Common myeloid progenitor, CD34-positive (primary cell): ENCODE measurements at regions not wholly inside any gene's neighbourhood (a gene's known extent, or its start where the extent isn't known, plus 50 kb on each side); places are given as distances from the start of the nearest gene placed in this dataset.
A peak's percentile ranks its signal among the peaks of the same experiment; 100 is the strongest.

Experiments used
- CTCF ChIA-PET: fragments of 350-600 bp; sonication (Branson Sonifier 250); formaldehyde crosslinking; loops from one replicate; lab custom pipeline; 2021; ENCODE audit warnings: antibody characterized with exemption; lab: Charles Lee
- POLR2A ChIA-PET: fragments of 350-600 bp; sonication (Branson Sonifier 250); formaldehyde crosslinking; loops from one replicate; lab custom pipeline; 2021; ENCODE audit warnings: antibody characterized with exemption; lab: Charles Lee
- DNase-seq, 3 donors: peaks; one replicate each; pipeline versions ENCODE4 v3.0.0 to v3.0.0-alpha.2; 2013
- H3K27ac ChIP-seq, 2 experiments: 1 replicate in 1 of 2; 2 replicates in 1 of 2; pipeline ENCODE4 v1.7.0; 2013; ENCODE audit warnings: inconsistent platforms in 2 of 2, low read length in 2 of 2, mild to moderate bottlenecking in 2 of 2, low read depth in 1 of 2, moderate library complexity in 1 of 2; ENCODE audit not compliant: severe bottlenecking in 2 of 2, insufficient read depth in 1 of 2, poor library complexity in 1 of 2
- H3K27me3 ChIP-seq, 5 experiments: replicated peaks in 2 of 5; 1 replicate in 3 of 5; 2 replicates in 2 of 5; pipeline versions ENCODE4 v1.6.1 to v1.7.0; 2013; ENCODE audit warnings: low read length in 4 of 5, mild to moderate bottlenecking in 2 of 5, moderate library complexity in 2 of 5, inconsistent platforms in 1 of 5; ENCODE audit not compliant: insufficient read depth in 5 of 5, control insufficient read depth in 4 of 5
- H3K36me3 ChIP-seq, 4 experiments: 1 replicate in 2 of 4; 2 replicates in 2 of 4; pipeline versions ENCODE4 v1.6.1 to v1.7.0; 2013; ENCODE audit warnings: low read length in 3 of 4, control low read depth in 1 of 4, mild to moderate bottlenecking in 1 of 4; ENCODE audit not compliant: control insufficient read depth in 4 of 4, insufficient read depth in 4 of 4
- H3K4me1 ChIP-seq, 4 experiments: 1 replicate in 3 of 4; 2 replicates in 1 of 4; pipeline versions ENCODE4 v1.6.1 to v1.7.1; 2013; ENCODE audit warnings: low read length in 3 of 4, mild to moderate bottlenecking in 3 of 4, control low read depth in 1 of 4, inconsistent platforms in 1 of 4, moderate library complexity in 1 of 4; ENCODE audit not compliant: control insufficient read depth in 4 of 4, insufficient read depth in 4 of 4; ENCODE audit errors: control extremely low read depth in 1 of 4
- H3K4me3 ChIP-seq, 7 experiments: 1 replicate in 4 of 7; 2 replicates in 3 of 7; pipeline versions ENCODE4 v1.5.1 to v1.7.0; 2013; ENCODE audit warnings: mild to moderate bottlenecking in 7 of 7, low read length in 6 of 7, moderate library complexity in 6 of 7, inconsistent platforms in 2 of 7, low read depth in 2 of 7, control low read depth in 1 of 7; ENCODE audit not compliant: insufficient read depth in 4 of 7, control insufficient read depth in 1 of 7; ENCODE audit errors: extremely low read depth in 1 of 7
- H3K9me3 ChIP-seq, 5 experiments: 1 replicate in 4 of 5; 2 replicates in 1 of 5; pipeline versions ENCODE4 v1.6.1 to v1.7.1; 2013; ENCODE audit warnings: low read length in 4 of 5, mild to moderate bottlenecking in 2 of 5, inconsistent platforms in 1 of 5, low read depth in 1 of 5, moderate library complexity in 1 of 5; ENCODE audit not compliant: control insufficient read depth in 4 of 5, insufficient read depth in 2 of 5; ENCODE audit errors: control extremely low read depth in 1 of 5
- WGBS: methylation state at CpG from one replicate; pipeline ENCODE4 v1.1.5; 2013; ENCODE audit not compliant: insufficient coverage; 5-methylcytosine and 5-hydroxymethylcytosine counted together

GRCh38 chr19:32103541-32103940 is 241.9 kb upstream of the ZNF507 start:
- H3K36me3 ChIP-seq = no peaks in the 10 kb centered on the region
- POLR2A ChIA-PET = no interaction called here
- peaks cover 0 to 3% (median 0%) of the 10 kb centered on the region in 5 experiments for H3K27me3 ChIP-seq
- no peak overlapping the region for H3K27ac ChIP-seq
- H3K9me3 ChIP-seq = peaks cover 0 to 4% (median 2%) of the 10 kb centered on the region in 5 experiments
- H3K4me1 ChIP-seq = peaks cover 0 to 16% (median 13%) of the 10 kb centered on the region in 4 experiments
- CTCF ChIA-PET = interaction anchor here (1.0 to 1.7 kb wide), 3 partner anchors 62 to 121 kb away, joined by 3 to 7 read pairs (median 4); no protein-coding TSS in a partner anchor
- no peak for DNase-seq
- 95% methylated on average over 6 of the region's 11 CpGs for WGBS
- no peak overlapping the region for H3K4me3 ChIP-seq

- 3% methylated on average over 9 of the region's 16 CpGs for whole genome bisulfite sequencing
- Histone ChIP-seq H3K27ac (no peak overlapping the region), H3K4me3 (peak overlapping the region in 3 of 7 experiments; percentile 30 to 60 (median 36)), H3K27me3 (peaks cover 0 to 5% (median 0%) of the 10 kb centered on the region in 5 experiments), H3K36me3 (no peaks in the 10 kb centered on the region), H3K9me3 (peaks cover 0 to 4% (median 2%) of the 10 kb centered on the region in 5 experiments), H3K4me1 (peaks cover 0 to 16% (median 13%) of the 10 kb centered on the region in 4 experiments)
- peak; percentile 58 to 92 (median 84) for DNase-seq
- POLR2A ChIA-PET = interaction anchor here (0.5 kb wide), 1 partner anchor 446 kb away, joined by 3 read pairs; no protein-coding TSS in a partner anchor
- CTCF ChIA-PET = interaction anchor here (1.3 to 1.7 kb wide), 2 partner anchors 97 to 120 kb away, joined by 4 to 7 read pairs; no protein-coding TSS in a partner anchor
Measured at GRCh38 chr19:32104153-32104849, 241.1 kb upstream of the ZNF507 start.

- peaks cover 0 to 3% (median 2%) of the 10 kb centered on the region in 5 experiments for H3K9me3 ChIP-seq
- ChIA-PET CTCF (interaction anchor here (1.3 kb wide), 1 partner anchor 97 kb away, joined by 4 read pairs; no protein-coding TSS in a partner anchor), POLR2A (interaction anchor here (0.5 kb wide), 1 partner anchor 446 kb away, joined by 3 read pairs; no protein-coding TSS in a partner anchor)
- no peak for DNase-seq
- no peak overlapping the region for H3K27ac ChIP-seq
- no peaks in the 10 kb centered on the region for H3K36me3 ChIP-seq
- H3K4me3 ChIP-seq = peak overlapping the region in 2 of 7 experiments; percentile 36 to 60
- H3K27me3 ChIP-seq = peaks cover 0 to 5% (median 0%) of the 10 kb centered on the region in 5 experiments
- H3K4me1 ChIP-seq = peaks cover 0 to 16% (median 13%) of the 10 kb centered on the region in 4 experiments
- 48% methylated on average over 3 of the region's 8 CpGs for WGBS
Measured at GRCh38 chr19:32104850-32105235, 240.6 kb upstream of the ZNF507 start.

GRCh38 chr19:32105527-32106310 is 239.7 kb upstream of the ZNF507 start:
- CTCF ChIA-PET = no interaction called here
- H3K27me3 ChIP-seq = peaks cover 0 to 5% (median 0%) of the 10 kb centered on the region in 5 experiments
- DNase-seq = no peak
- no peak overlapping the region for H3K27ac ChIP-seq
- POLR2A ChIA-PET = no interaction called here
- no peak overlapping the region for H3K4me3 ChIP-seq
- no peaks in the 10 kb centered on the region for H3K9me3 ChIP-seq
- 95% methylated on average over 8 of the region's 16 CpGs for WGBS
- H3K4me1 ChIP-seq = peaks cover 0 to 16% (median 13%) of the 10 kb centered on the region in 4 experiments
- no peaks in the 10 kb centered on the region for H3K36me3 ChIP-seq

- H3K4me1 ChIP-seq = peaks cover 0 to 8% (median 0%) of the 10 kb centered on the region in 4 experiments
- DNase-seq = no peak
- ChIA-PET POLR2A (interaction anchor here (0.7 kb wide), 1 partner anchor 139 kb away, joined by 7 read pairs; no protein-coding TSS in a partner anchor), CTCF (interaction anchor here (0.6 kb wide), 1 partner anchor 117 kb away, joined by 4 read pairs; no protein-coding TSS in a partner anchor)
- no peak overlapping the region for H3K27ac ChIP-seq
- H3K9me3 ChIP-seq = peaks cover 0 to 16% (median 3%) of the 10 kb centered on the region in 5 experiments
- no peaks in the 10 kb centered on the region for H3K36me3 ChIP-seq
- 83% methylated on average over 1 of the region's 4 CpGs for WGBS
- peaks cover 0 to 3% (median 0%) of the 10 kb centered on the region in 5 experiments for H3K27me3 ChIP-seq
- H3K4me3 ChIP-seq = no peak overlapping the region
Measured at GRCh38 chr19:32122258-32122657, 223.2 kb upstream of the ZNF507 start.

GRCh38 chr19:32123355-32123940 is 222.0 kb upstream of the ZNF507 start:
- no peaks in the 10 kb centered on the region for H3K36me3 ChIP-seq
- POLR2A ChIA-PET = no interaction called here
- whole genome bisulfite sequencing = 84% methylated on average over 7 of the region's 11 CpGs
- H3K4me3 ChIP-seq = no peak overlapping the region
- H3K27ac ChIP-seq = no peak overlapping the region
- peaks cover 0 to 3% (median 0%) of the 10 kb centered on the region in 5 experiments for H3K27me3 ChIP-seq
- peaks cover 0 to 8% (median 0%) of the 10 kb centered on the region in 5 experiments for H3K9me3 ChIP-seq
- DNase-seq = no peak
- CTCF ChIA-PET = no interaction called here
- peaks cover 0 to 8% (median 0%) of the 10 kb centered on the region in 4 experiments for H3K4me1 ChIP-seq
